Upper lobe of left lung (tissue), 6 donors: ENCODE measurements at regions not wholly inside any gene's neighbourhood (a gene's known extent, or its start where the extent isn't known, plus 50 kb on each side); places are given as distances from the start of the nearest gene placed in this dataset.

Experiments used
- ATAC-seq, 2 donors: fragments of 200-7000 bp; cut with Tn5 transposase; one replicate each; pipeline ENCODE4 v1.9.1; 2022; ENCODE audit warnings: mild to moderate bottlenecking in 2 of 2, moderate library complexity in 2 of 2; ENCODE audit not compliant: low FRiP score in 2 of 2
- DNase-seq, 2 donors: peaks; one replicate each; pipeline ENCODE4 v3.0.0-alpha.2; 2019 to 2020
- H3K27ac ChIP-seq, 4 donors: fragments of 200-600 bp; sonication (generic); one replicate each; pipeline ENCODE4 v1.5.1; 2016 to 2019
- H3K27me3 ChIP-seq, 4 donors: fragments of 200-600 bp; sonication (generic); one replicate each; pipeline ENCODE4 v1.5.1; 2017 to 2019
- H3K36me3 ChIP-seq, 4 donors: fragments of 200-600 bp; sonication (generic); one replicate each; pipeline ENCODE4 v1.5.1; 2016 to 2019
- H3K4me1 ChIP-seq, 4 donors: fragments of 200-600 bp; sonication (generic); one replicate each; pipeline ENCODE4 v1.5.1; 2018 to 2019
- H3K4me3 ChIP-seq, 4 donors: fragments of 200-600 bp; sonication (generic); one replicate each; pipeline ENCODE4 v1.5.1; 2017 to 2019; ENCODE audit warnings: mild to moderate bottlenecking in 2 of 4, moderate library complexity in 1 of 4
- H3K9me3 ChIP-seq, 4 donors: fragments of 200-600 bp; sonication (generic); one replicate each; pipeline ENCODE4 v1.5.1; 2018 to 2019
- EP300 ChIP-seq, 4 donors: sonication (generic); formaldehyde crosslinking; IDR thresholded peaks; one replicate each; pipeline ENCODE4 v1.5.1; 2017; ENCODE audit warnings: antibody characterized with exemption in 4 of 4, control low read depth in 2 of 4
- POLR2A ChIP-seq, 4 donors: fragments of 450-650 bp; IDR thresholded peaks; one replicate each; pipeline ENCODE4 v1.5.1; 2016 to 2017; ENCODE audit warnings: antibody characterized with exemption in 4 of 4, mild to moderate bottlenecking in 2 of 4
- POLR2AphosphoS5 ChIP-seq, 2 donors: sonication (generic); formaldehyde crosslinking; IDR thresholded peaks; one replicate each; pipeline ENCODE4 v1.5.1; 2017; ENCODE audit warnings: antibody characterized with exemption in 2 of 2
- WGBS, 2 donors: methylation state at CpG; one replicate each; pipeline ENCODE4 v1.1.5; 2017 to 2018; 5-methylcytosine and 5-hydroxymethylcytosine counted together
- TF ChIP-seq, protein P1 (sequence below), 6 experiments: fragments of 450-650 bp in 4 of 6; fragments of 200-600 bp in 2 of 6; sonication (generic) in 2 of 6; IDR thresholded peaks; one replicate each; pipeline ENCODE4 v1.5.1; 2016 to 2019; ENCODE audit warnings: antibody characterized with exemption in 6 of 6
- donor health status: DM: no; HTN: no; CAD: no; lungs with moderate emphysema.
- donor health status: DM: no; HTN: yes; CAD: no; lungs with severe emphysema.

- H3K27me3 ChIP-seq = no peaks in the 10 kb centered on the region
- ATAC-seq = no peak
- DNase-seq = no peak
- no peaks in the 10 kb centered on the region for H3K4me1 ChIP-seq
- no peak overlapping the region for H3K27ac ChIP-seq
- H3K4me3 ChIP-seq = no peak overlapping the region
- no peaks in the 10 kb centered on the region for H3K36me3 ChIP-seq
- no peaks in the 10 kb centered on the region for H3K9me3 ChIP-seq
- TF ChIP-seq EP300 (IDR thresholded peaks at IDR 0.05) (no peak), POLR2A (IDR thresholded peaks at IDR 0.05) (no peak), POLR2AphosphoS5 (IDR thresholded peaks at IDR 0.05) (no peak)
- TF ChIP-seq, protein P1, sequence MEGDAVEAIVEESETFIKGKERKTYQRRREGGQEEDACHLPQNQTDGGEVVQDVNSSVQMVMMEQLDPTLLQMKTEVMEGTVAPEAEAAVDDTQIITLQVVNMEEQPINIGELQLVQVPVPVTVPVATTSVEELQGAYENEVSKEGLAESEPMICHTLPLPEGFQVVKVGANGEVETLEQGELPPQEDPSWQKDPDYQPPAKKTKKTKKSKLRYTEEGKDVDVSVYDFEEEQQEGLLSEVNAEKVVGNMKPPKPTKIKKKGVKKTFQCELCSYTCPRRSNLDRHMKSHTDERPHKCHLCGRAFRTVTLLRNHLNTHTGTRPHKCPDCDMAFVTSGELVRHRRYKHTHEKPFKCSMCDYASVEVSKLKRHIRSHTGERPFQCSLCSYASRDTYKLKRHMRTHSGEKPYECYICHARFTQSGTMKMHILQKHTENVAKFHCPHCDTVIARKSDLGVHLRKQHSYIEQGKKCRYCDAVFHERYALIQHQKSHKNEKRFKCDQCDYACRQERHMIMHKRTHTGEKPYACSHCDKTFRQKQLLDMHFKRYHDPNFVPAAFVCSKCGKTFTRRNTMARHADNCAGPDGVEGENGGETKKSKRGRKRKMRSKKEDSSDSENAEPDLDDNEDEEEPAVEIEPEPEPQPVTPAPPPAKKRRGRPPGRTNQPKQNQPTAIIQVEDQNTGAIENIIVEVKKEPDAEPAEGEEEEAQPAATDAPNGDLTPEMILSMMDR (IDR thresholded peaks at IDR 0.05) = no peak
- 69 to 71% methylated on average over 2 of the region's 2 CpGs for WGBS, 2 donors
Observed at GRCh38 chr9:31153250-31153840, 1231.1 kb upstream of the ACO1 start.

DNA sequence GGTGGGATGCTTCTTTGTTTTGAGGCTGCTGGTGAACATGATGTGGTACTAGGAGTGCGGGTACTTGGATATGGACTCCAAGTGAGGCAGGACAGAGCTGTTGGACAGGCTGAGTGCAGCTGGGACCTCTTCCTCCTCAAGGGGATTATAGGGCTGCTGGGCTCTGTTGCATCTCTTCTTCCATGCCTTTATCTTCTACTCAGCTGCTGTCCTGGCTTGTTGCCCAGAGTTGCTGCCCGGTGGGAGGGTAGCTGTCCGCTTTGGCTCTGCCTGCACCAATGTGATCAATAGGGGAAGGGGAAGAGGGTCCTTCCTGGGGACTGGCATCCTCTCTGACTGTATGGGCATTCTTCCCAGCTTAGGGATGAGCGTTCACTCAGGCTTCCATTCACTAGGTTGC lies 1217.9 kb upstream of the ACO1 start:
- TF ChIP-seq EP300 (IDR thresholded peaks at IDR 0.05) (no peak), POLR2AphosphoS5 (IDR thresholded peaks at IDR 0.05) (no peak), POLR2A (IDR thresholded peaks at IDR 0.05) (no peak)
- TF ChIP-seq, protein P1 (IDR thresholded peaks at IDR 0.05) = no peak
- WGBS, 2 donors = 78 to 80% methylated on average over 3 to 4 of the region's 4 CpGs
- no peaks in the 10 kb centered on the region for H3K9me3 ChIP-seq
- no peak for DNase-seq
- H3K4me1 ChIP-seq = no peaks in the 10 kb centered on the region
- no peaks in the 10 kb centered on the region for H3K36me3 ChIP-seq
- no peak overlapping the region for H3K4me3 ChIP-seq
- peak in 1 of 2 donors; percentile 37 for ATAC-seq
- H3K27ac ChIP-seq = no peak overlapping the region
- H3K27me3 ChIP-seq = no peaks in the 10 kb centered on the region

DNA sequence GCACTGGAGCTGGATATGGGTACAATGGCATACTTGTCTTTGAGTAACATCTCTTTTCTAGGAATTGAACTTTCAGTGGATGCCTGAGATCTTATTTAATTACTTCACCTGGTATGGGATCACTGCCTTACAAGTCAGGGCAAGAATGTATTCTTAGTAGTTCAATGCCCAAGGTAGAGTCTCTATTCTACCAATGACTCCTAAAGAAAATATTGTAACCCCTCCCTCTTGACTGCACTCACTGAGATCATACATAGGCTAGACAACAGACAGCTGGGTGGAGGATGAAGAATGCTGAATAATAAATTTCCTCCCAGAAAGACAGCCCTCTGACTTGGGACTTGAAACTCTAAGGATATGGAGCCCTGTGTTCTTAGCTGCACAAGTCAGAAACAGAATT lies 1216.3 kb upstream of the ACO1 start:
- H3K4me1 ChIP-seq = no peaks in the 10 kb centered on the region
- H3K27me3 ChIP-seq = no peaks in the 10 kb centered on the region
- no peaks in the 10 kb centered on the region for H3K36me3 ChIP-seq
- no peak overlapping the region for H3K4me3 ChIP-seq
- DNase-seq (no peak), ATAC-seq (no peak)
- TF ChIP-seq EP300 (IDR thresholded peaks at IDR 0.05) (no peak), POLR2AphosphoS5 (IDR thresholded peaks at IDR 0.05) (no peak), POLR2A (IDR thresholded peaks at IDR 0.05) (no peak)
- TF ChIP-seq, protein P1 (IDR thresholded peaks at IDR 0.05) = no peak
- H3K27ac ChIP-seq = no peak overlapping the region
- H3K9me3 ChIP-seq = no peaks in the 10 kb centered on the region

DNA sequence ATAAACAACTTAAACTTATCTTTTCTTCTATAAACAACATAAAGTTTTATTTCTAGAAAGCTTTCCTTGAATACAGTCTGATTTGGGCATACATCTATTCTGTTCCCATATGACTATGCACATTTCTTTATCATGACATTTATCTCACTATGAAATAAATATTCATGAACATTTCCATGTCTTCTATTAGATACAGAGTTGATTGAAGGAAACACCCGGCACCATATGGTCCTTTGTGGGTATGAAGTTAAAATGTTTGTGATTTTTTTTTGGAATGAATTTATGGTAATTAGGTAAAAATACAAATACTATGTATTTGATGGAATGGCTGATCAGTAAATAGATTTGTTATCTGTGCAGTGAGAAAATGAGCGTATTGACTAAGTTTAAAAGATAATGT lies 1209.8 kb upstream of the ACO1 start:
- TF ChIP-seq EP300 (IDR thresholded peaks at IDR 0.05) = no peak
- TF ChIP-seq POLR2AphosphoS5 (IDR thresholded peaks at IDR 0.05) = no peak
- TF ChIP-seq POLR2A (IDR thresholded peaks at IDR 0.05) = no peak
- TF ChIP-seq, protein P1 (IDR thresholded peaks at IDR 0.05) = no peak
- Histone ChIP-seq H3K27me3 (no peaks in the 10 kb centered on the region), H3K4me3 (no peak overlapping the region), H3K9me3 (no peaks in the 10 kb centered on the region), H3K4me1 (no peaks in the 10 kb centered on the region), H3K27ac (no peak overlapping the region), H3K36me3 (no peaks in the 10 kb centered on the region)
- 84 to 88% methylated on average over 2 of the region's 2 CpGs for WGBS, 2 donors
- ATAC-seq = no peak
- no peak for DNase-seq

GRCh38 chr9:31183866-31184265 lies 1200.6 kb upstream of the ACO1 start:
- H3K27ac ChIP-seq = no peak overlapping the region
- no peaks in the 10 kb centered on the region for H3K9me3 ChIP-seq
- no peak overlapping the region for H3K4me3 ChIP-seq
- no peaks in the 10 kb centered on the region for H3K27me3 ChIP-seq
- no peak for DNase-seq
- 94 to 97% methylated on average over 2 of the region's 2 CpGs for WGBS, 2 donors
- TF ChIP-seq, protein P1 (IDR thresholded peaks at IDR 0.05) = no peak
- TF ChIP-seq EP300 (IDR thresholded peaks at IDR 0.05) = no peak
- no peak for TF ChIP-seq POLR2A (IDR thresholded peaks at IDR 0.05)
- TF ChIP-seq POLR2AphosphoS5 (IDR thresholded peaks at IDR 0.05) = no peak
- ATAC-seq = no peak
- no peaks in the 10 kb centered on the region for H3K4me1 ChIP-seq
- H3K36me3 ChIP-seq = no peaks in the 10 kb centered on the region
